ENCODE measurements at regions not wholly inside any gene's neighbourhood (a gene's known extent, or its start where the extent isn't known, plus 50 kb on each side); places are given as distances from the start of the nearest gene placed in this dataset.
"Not testable (repeated sequence)": the region's sequence is repeated elsewhere in the genome, so short reads cannot be mapped to it uniquely, and the experiment has no call there.

- no peak for DNase-seq
These were observed 542.6 kb upstream of the SYT4 start for GRCh38 chr18:43819873-43820272.

- no peak for DNase-seq
These were observed 548.5 kb upstream of the SYT4 start for GRCh38 chr18:43825768-43826167.

- no peak for DNase-seq
These were observed 548.9 kb upstream of the SYT4 start for GRCh38 chr18:43826215-43826614.

GRCh38 chr18:43827311-43827710, 550.0 kb upstream of the SYT4 start:
- DNase-seq: no peak

- DNase-seq: no peak
These were observed 553.0 kb upstream of the SYT4 start for GRCh38 chr18:43830303-43830702.

GRCh38 chr18:43830947-43831346, 553.7 kb upstream of the SYT4 start:
- no peak for DNase-seq

- DNase-seq: no peak
These were observed 569.0 kb upstream of the SYT4 start for GRCh38 chr18:43846299-43846698.

GRCh38 chr18:43847164-43848091, 570.1 kb upstream of the SYT4 start:
- DNase-seq: no peak

- not testable (repeated sequence) for DNase-seq
These were observed 572.5 kb upstream of the SYT4 start for GRCh38 chr18:43849831-43850230.

GRCh38 chr18:43855376-43855775, 578.1 kb upstream of the SYT4 start:
- no peak for DNase-seq

GRCh38 chr18:43863180-43863579, 585.9 kb upstream of the SYT4 start:
- no peak for DNase-seq

GRCh38 chr18:43866696-43867095, 589.4 kb upstream of the SYT4 start:
- DNase-seq: no peak

GRCh38 chr18:43868497-43868995, 591.3 kb upstream of the SYT4 start:
- no peak for DNase-seq

GRCh38 chr18:43869451-43870008, 592.2 kb upstream of the SYT4 start:
- DNase-seq: no peak

GRCh38 chr18:43870626-43871025, 593.3 kb upstream of the SYT4 start:
- DNase-seq: no peak

GRCh38 chr18:43875511-43875910, 598.2 kb upstream of the SYT4 start:
- no peak for DNase-seq

- no peak for DNase-seq
These were observed 599.0 kb upstream of the SYT4 start for GRCh38 chr18:43876286-43876685.

GRCh38 chr18:43876748-43877147, 599.5 kb upstream of the SYT4 start:
- DNase-seq: no peak

- DNase-seq: no peak
These were observed 600.5 kb upstream of the SYT4 start for GRCh38 chr18:43877616-43878321.

- DNase-seq: no peak
These were observed 602.1 kb upstream of the SYT4 start for GRCh38 chr18:43879415-43879814.

- no peak for DNase-seq
These were observed 605.2 kb upstream of the SYT4 start for GRCh38 chr18:43882358-43883055.

GRCh38 chr18:43883886-43884285, 606.6 kb upstream of the SYT4 start:
- DNase-seq: no peak

- DNase-seq: no peak
These were observed 609.1 kb upstream of the SYT4 start for GRCh38 chr18:43886341-43886740.
